ACC112 (cell line): ENCODE measurements at regions not wholly inside any gene's neighbourhood (a gene's known extent, or its start where the extent isn't known, plus 50 kb on each side); places are given as distances from the start of the nearest gene placed in this dataset.

Experiments
- H2AFZ ChIP-seq: fragments of 200-600 bp; sonication (generic); one replicate; pipeline ENCODE4 v1.6.0; 2017; ENCODE audit warnings: antibody characterized with exemption, low read length; ENCODE audit not compliant: unreplicated experiment
- H3K27ac ChIP-seq: fragments of 200-600 bp; sonication (generic); 2 replicates; pipeline ENCODE4 v1.5.1; 2014; ENCODE audit warnings: low read depth, mild to moderate bottlenecking, antibody characterized with exemption, low read length, moderate library complexity
- H3K27me3 ChIP-seq: fragments of 200-600 bp; sonication (generic); 2 replicates; pipeline ENCODE4 v1.6.1; 2014; ENCODE audit warnings: mild to moderate bottlenecking, antibody characterized with exemption, low read length, moderate library complexity, mixed read lengths; ENCODE audit not compliant: insufficient read depth
- H3K36me3 ChIP-seq: fragments of 200-600 bp; sonication (generic); 2 replicates; pipeline ENCODE4 v1.6.1; 2016; ENCODE audit warnings: mild to moderate bottlenecking, antibody characterized with exemption, low read length, moderate library complexity, mixed read lengths; ENCODE audit not compliant: insufficient read depth
- H3K4me1 ChIP-seq: fragments of 200-600 bp; sonication (generic); one replicate; pipeline ENCODE4 v1.6.1; 2016; ENCODE audit warnings: low read length, mixed read lengths; ENCODE audit not compliant: insufficient read depth, unreplicated experiment, control insufficient read depth
- H3K4me3 ChIP-seq: fragments of 200-600 bp; sonication (generic); 2 replicates; pipeline ENCODE4 v1.5.1; 2014; ENCODE audit warnings: mild to moderate bottlenecking, low read depth, low read length
- H3K79me2 ChIP-seq: fragments of 200-600 bp; sonication (generic); one replicate; pipeline ENCODE4 v1.6.0; 2016; ENCODE audit warnings: low read length; ENCODE audit not compliant: control insufficient read depth, unreplicated experiment, insufficient read depth

DNA sequence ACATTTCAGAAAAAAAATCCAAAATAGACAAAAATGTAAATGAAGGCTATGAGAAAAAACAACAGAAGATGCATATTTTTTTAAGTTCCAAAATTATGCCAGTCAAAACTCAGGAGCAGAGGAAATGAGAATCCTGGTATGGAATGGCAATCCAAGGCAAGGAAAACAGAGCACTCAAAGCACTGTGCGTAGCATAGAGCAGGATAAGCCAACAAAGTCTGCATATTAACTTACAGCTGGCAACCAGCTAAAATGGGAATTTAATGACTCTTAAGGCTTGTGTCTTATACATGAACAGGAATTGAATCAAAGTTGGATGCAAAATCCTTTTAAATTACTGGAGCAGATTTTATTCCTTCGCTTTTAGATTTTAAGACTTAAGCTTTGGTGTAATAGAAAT lies 203.5 kb upstream of the DAPK1 start:
- Histone ChIP-seq H3K36me3 (no peaks in the 10 kb centered on the region), H3K4me1 (peaks cover 23% of the 10 kb centered on the region), H3K4me3 (no peak overlapping the region), H2AFZ (no peak overlapping the region), H3K79me2 (no peaks in the 10 kb centered on the region), H3K27ac (no peak overlapping the region), H3K27me3 (no peaks in the 10 kb centered on the region)

- H3K4me1 ChIP-seq = no peaks in the 10 kb centered on the region
- H3K4me3 ChIP-seq = no peak overlapping the region
- no peak overlapping the region for H2AFZ ChIP-seq
- H3K27ac ChIP-seq = no peak overlapping the region
- H3K79me2 ChIP-seq = no peaks in the 10 kb centered on the region
- H3K36me3 ChIP-seq = no peaks in the 10 kb centered on the region
- H3K27me3 ChIP-seq = no peaks in the 10 kb centered on the region
Measured at GRCh38 chr9:87300915-87301314, 196.8 kb upstream of the DAPK1 start.

GRCh38 chr9:87301371-87301770 lies 196.3 kb upstream of the DAPK1 start:
- H3K36me3 ChIP-seq = no peaks in the 10 kb centered on the region
- no peaks in the 10 kb centered on the region for H3K27me3 ChIP-seq
- H3K27ac ChIP-seq = no peak overlapping the region
- no peaks in the 10 kb centered on the region for H3K79me2 ChIP-seq
- H3K4me1 ChIP-seq = no peaks in the 10 kb centered on the region
- H3K4me3 ChIP-seq = no peak overlapping the region
- H2AFZ ChIP-seq = no peak overlapping the region

GRCh38 chr9:87305151-87305550 lies 192.5 kb upstream of the DAPK1 start:
- Histone ChIP-seq H3K27ac (no peak overlapping the region), H3K36me3 (no peaks in the 10 kb centered on the region), H3K4me1 (no peaks in the 10 kb centered on the region), H2AFZ (no peak overlapping the region), H3K79me2 (no peaks in the 10 kb centered on the region), H3K27me3 (no peaks in the 10 kb centered on the region), H3K4me3 (no peak overlapping the region)

DNA sequence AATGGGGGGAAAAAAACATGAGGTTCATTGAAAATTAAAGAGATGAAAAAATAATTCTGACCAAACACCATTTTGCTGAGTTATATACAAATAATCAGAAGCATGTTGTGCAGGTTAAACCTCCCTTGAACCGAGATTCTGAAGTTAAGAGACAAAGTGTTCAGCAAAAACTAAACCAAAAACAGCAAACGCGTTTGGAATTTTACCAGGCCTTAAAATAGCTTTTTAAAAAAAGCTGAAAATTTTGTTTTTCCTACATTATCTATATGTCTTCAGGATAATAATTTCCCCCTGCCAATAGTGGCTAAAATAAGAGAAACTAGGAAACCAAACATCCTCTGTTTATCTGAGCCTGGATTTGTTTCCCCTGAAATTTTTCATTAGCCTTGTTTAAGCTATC lies 191.7 kb upstream of the DAPK1 start:
- Histone ChIP-seq H3K27me3 (no peaks in the 10 kb centered on the region), H3K27ac (no peak overlapping the region), H3K4me3 (no peak overlapping the region), H2AFZ (no peak overlapping the region), H3K36me3 (no peaks in the 10 kb centered on the region), H3K4me1 (no peaks in the 10 kb centered on the region), H3K79me2 (no peaks in the 10 kb centered on the region)

DNA sequence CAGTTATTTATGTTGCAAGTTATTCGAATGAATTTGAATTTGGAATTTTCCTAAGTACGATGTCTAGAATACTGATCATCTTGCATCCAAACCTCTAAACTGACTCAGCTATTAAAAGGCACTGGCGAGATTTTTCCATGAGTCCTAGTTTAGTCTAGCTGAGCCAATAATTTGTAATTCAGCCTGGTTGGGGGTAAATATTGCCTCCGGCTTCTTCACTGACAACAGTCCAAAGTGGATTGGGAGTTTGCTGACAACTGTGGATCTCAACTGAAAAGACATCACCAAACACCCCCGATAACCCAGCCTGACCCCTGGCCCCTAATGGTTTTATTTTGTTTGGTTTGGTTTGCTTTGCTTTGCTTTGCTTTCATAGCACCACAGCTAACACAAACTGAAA lies 189.8 kb upstream of the DAPK1 start:
- Histone ChIP-seq H3K27ac (no peak overlapping the region), H3K36me3 (no peaks in the 10 kb centered on the region), H3K79me2 (no peaks in the 10 kb centered on the region), H2AFZ (no peak overlapping the region), H3K4me3 (no peak overlapping the region), H3K4me1 (no peaks in the 10 kb centered on the region), H3K27me3 (no peaks in the 10 kb centered on the region)

GRCh38 chr9:87309236-87309635 lies 188.4 kb upstream of the DAPK1 start:
- Histone ChIP-seq H3K79me2 (no peaks in the 10 kb centered on the region), H3K4me1 (no peaks in the 10 kb centered on the region), H3K4me3 (no peak overlapping the region), H3K27ac (no peak overlapping the region), H2AFZ (no peak overlapping the region), H3K27me3 (no peaks in the 10 kb centered on the region), H3K36me3 (no peaks in the 10 kb centered on the region)

- no peaks in the 10 kb centered on the region for H3K79me2 ChIP-seq
- no peaks in the 10 kb centered on the region for H3K36me3 ChIP-seq
- no peak overlapping the region for H3K4me3 ChIP-seq
- H3K4me1 ChIP-seq = no peaks in the 10 kb centered on the region
- no peak overlapping the region for H2AFZ ChIP-seq
- no peaks in the 10 kb centered on the region for H3K27me3 ChIP-seq
- no peak overlapping the region for H3K27ac ChIP-seq
Measured at GRCh38 chr9:87310827-87311523, 186.7 kb upstream of the DAPK1 start.

GRCh38 chr9:87319656-87320055 lies 178.0 kb upstream of the DAPK1 start:
- peaks cover 9% of the 10 kb centered on the region for H3K4me1 ChIP-seq
- H3K4me3 ChIP-seq = no peak overlapping the region
- no peak overlapping the region for H3K27ac ChIP-seq
- H3K79me2 ChIP-seq = no peaks in the 10 kb centered on the region
- no peaks in the 10 kb centered on the region for H3K27me3 ChIP-seq
- H2AFZ ChIP-seq = no peak overlapping the region
- no peaks in the 10 kb centered on the region for H3K36me3 ChIP-seq

DNA sequence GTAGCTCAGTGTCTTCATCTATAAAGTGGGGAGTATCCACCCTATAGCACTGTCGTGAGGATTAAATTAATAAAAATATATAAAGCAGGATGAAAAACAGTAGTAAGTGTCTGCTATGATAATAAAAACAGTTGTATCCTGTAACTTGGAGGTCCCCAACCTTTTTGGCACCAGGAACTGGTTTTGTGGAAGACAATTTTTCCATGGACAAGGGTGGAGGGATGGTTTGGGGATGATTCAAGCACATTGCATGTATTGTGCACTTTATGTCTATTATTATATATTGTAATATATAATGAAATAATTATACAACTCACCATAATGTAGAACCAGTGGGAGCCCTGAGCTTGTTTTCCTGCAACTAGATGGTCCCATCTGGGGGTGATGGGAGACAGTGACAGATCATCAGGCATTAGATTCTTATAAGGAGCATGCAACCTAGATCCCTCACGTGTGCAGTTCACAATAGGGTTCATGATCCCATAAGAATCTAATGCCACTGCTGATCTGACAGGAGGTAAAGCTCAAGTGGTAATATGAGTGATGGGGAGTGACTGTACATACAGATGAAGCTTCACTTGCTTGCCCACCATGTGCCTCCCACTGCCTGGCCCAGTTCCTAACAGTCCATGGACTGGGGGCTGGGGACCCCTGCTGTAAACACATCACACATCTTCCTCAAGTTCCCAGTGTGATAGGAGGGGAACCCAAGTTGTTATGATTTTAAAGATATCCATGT lies 177.4 kb upstream of the DAPK1 start:
- no peaks in the 10 kb centered on the region for H3K27me3 ChIP-seq
- H3K4me1 ChIP-seq = peaks cover 9% of the 10 kb centered on the region
- H3K79me2 ChIP-seq = no peaks in the 10 kb centered on the region
- H2AFZ ChIP-seq = no peak overlapping the region
- H3K36me3 ChIP-seq = no peaks in the 10 kb centered on the region
- H3K27ac ChIP-seq = no peak overlapping the region
- H3K4me3 ChIP-seq = no peak overlapping the region
